H1 (cell line): ENCODE measurements at regions not wholly inside any gene's neighbourhood (a gene's known extent, or its start where the extent isn't known, plus 50 kb on each side); places are given as distances from the start of the nearest gene placed in this dataset.

ENCODE experiments used
- CTCF ChIA-PET: fragments of 300-600 bp; sonication (Branson Sonifier 250); formaldehyde crosslinking; loops from one replicate; lab custom pipeline; 2021; ENCODE audit not compliant: partially characterized antibody; lab: Charles Lee
- POLR2A ChIA-PET: fragments of 300-600 bp; sonication (Branson Sonifier 250); formaldehyde crosslinking; loops from one replicate; lab custom pipeline; 2021; ENCODE audit warnings: inconsistent platforms; ENCODE audit not compliant: partially characterized antibody; lab: Charles Lee
- DNase-seq, 2 experiments: peaks; one replicate each; pipeline versions ENCODE4 v3.0.0 to v3.0.0-alpha.2; 2010 to 2022; ENCODE audit warnings: low spot score in 2 of 2, low read depth in 1 of 2, mixed read lengths in 1 of 2
- FAIRE-seq: peaks from 2 replicates; lab custom pipeline; 2011; peaks lifted over from hg19 to GRCh38; lab: Jason Lieb, UNC
- H2AFZ ChIP-seq: 2 replicates; pipeline ENCODE4 v1.8.1; 2012; ENCODE audit warnings: low read length, inconsistent platforms
- H2AK5ac ChIP-seq: 2 replicates; pipeline ENCODE4 v1.6.1; 2013; ENCODE audit warnings: low read depth, low read length
- H2BK120ac ChIP-seq: replicated peaks from 2 replicates; pipeline ENCODE3; 2013; ENCODE audit warnings: low read depth, low read length, inconsistent platforms
- H2BK12ac ChIP-seq: 2 replicates; pipeline ENCODE4 v1.6.1; 2013; ENCODE audit warnings: low read depth, low read length
- H2BK15ac ChIP-seq: 2 replicates; pipeline ENCODE4 v1.6.1; 2013; ENCODE audit warnings: low read length
- H2BK20ac ChIP-seq: 2 replicates; pipeline ENCODE4 v1.6.1; 2013; ENCODE audit warnings: low read length
- H2BK5ac ChIP-seq: 2 replicates; pipeline ENCODE4 v1.6.1; 2013; ENCODE audit warnings: low read depth, low read length
- H3K14ac ChIP-seq: 2 replicates; pipeline ENCODE4 v1.6.1; 2013; ENCODE audit warnings: inconsistent platforms; ENCODE audit not compliant: insufficient read length
- H3K18ac ChIP-seq: 2 replicates; pipeline ENCODE4 v1.6.1; 2013; ENCODE audit warnings: low read length; ENCODE audit errors: extremely low read depth
- H3K23ac ChIP-seq: 2 replicates; pipeline ENCODE4 v1.6.1; 2013; ENCODE audit warnings: inconsistent platforms; ENCODE audit not compliant: insufficient read length
- H3K23me2 ChIP-seq: 2 replicates; pipeline ENCODE4 v1.6.1; 2013; ENCODE audit warnings: low read depth, low read length
- H3K27ac ChIP-seq: 2 replicates; pipeline ENCODE4 v1.6.1; 2011; ENCODE audit warnings: low read depth, low read length, inconsistent platforms
- H3K27me3 ChIP-seq, 4 experiments: replicated peaks in 1 of 4; 1 replicate in 1 of 4; 2 replicates in 3 of 4; pipeline versions ENCODE4 v1.6.1 to v1.8.1; 2011 to 2013; ENCODE audit warnings: low read length in 3 of 4, mild to moderate bottlenecking in 3 of 4, inconsistent platforms in 2 of 4, mixed read lengths in 2 of 4, moderate library complexity in 1 of 4; ENCODE audit not compliant: control insufficient read depth in 3 of 4, insufficient read depth in 3 of 4; ENCODE audit errors: extremely low read depth in 1 of 4
- H3K36me3 ChIP-seq, 4 experiments: 2 replicates each; pipeline versions ENCODE4 v1.6.1 to v1.8.1; 2011 to 2013; ENCODE audit warnings: mild to moderate bottlenecking in 4 of 4, low read length in 3 of 4, moderate library complexity in 2 of 4, control low read depth in 1 of 4, inconsistent platforms in 1 of 4; ENCODE audit not compliant: insufficient read depth in 4 of 4, control insufficient read depth in 2 of 4
- H3K4ac ChIP-seq: replicated peaks from 2 replicates; pipeline ENCODE3; 2013; ENCODE audit warnings: low read length, low read depth, mixed read lengths, inconsistent platforms; ENCODE audit not compliant: insufficient read length
- H3K4me1 ChIP-seq, 4 experiments: replicated peaks in 1 of 4; 1 replicate in 1 of 4; 2 replicates in 3 of 4; pipeline versions ENCODE4 v1.6.1 to v1.8.1; 2011 to 2013; ENCODE audit warnings: low read length in 3 of 4, inconsistent platforms in 2 of 4, mixed read lengths in 1 of 4; ENCODE audit not compliant: insufficient read depth in 4 of 4, control insufficient read depth in 3 of 4
- H3K4me2 ChIP-seq, 2 experiments: 2 replicates each; pipeline versions ENCODE4 v1.6.1 to v1.8.1; 2011 to 2013; ENCODE audit warnings: low read depth in 2 of 2, low read length in 2 of 2, control low read depth in 1 of 2, inconsistent platforms in 1 of 2, mild to moderate bottlenecking in 1 of 2; ENCODE audit not compliant: insufficient read depth in 1 of 2
- H3K4me3 ChIP-seq, 4 experiments: fragments of 200-600, 300-600 bp in 1 of 4; sonication (generic), shearing (Covaris generic), sonication (Bioruptor Twin) in 1 of 4; 2 replicates each; pipeline versions ENCODE4 v1.5.1 to v1.8.1; 2011 to 2016; ENCODE audit warnings: low read length in 4 of 4, low read depth in 3 of 4, control low read depth in 2 of 4, inconsistent platforms in 2 of 4, mild to moderate bottlenecking in 2 of 4, mixed read lengths in 1 of 4, moderate library complexity in 1 of 4; ENCODE audit not compliant: insufficient read depth in 2 of 4; ENCODE audit errors: extremely low read depth in 1 of 4
- H3K56ac ChIP-seq: replicated peaks from 2 replicates; pipeline ENCODE3; 2013; ENCODE audit warnings: low read depth, mild to moderate bottlenecking, mixed read lengths, low read length, inconsistent platforms; ENCODE audit not compliant: insufficient read length
- H3K79me1 ChIP-seq: 2 replicates; pipeline ENCODE4 v1.6.1; 2013; ENCODE audit warnings: low read depth, low read length, control low read depth
- H3K79me2 ChIP-seq, 2 experiments: 2 replicates each; pipeline versions ENCODE4 v1.6.1 to v1.8.1; 2012 to 2013; ENCODE audit warnings: low read length in 2 of 2, mild to moderate bottlenecking in 2 of 2, inconsistent platforms in 1 of 2; ENCODE audit not compliant: insufficient read depth in 2 of 2, control insufficient read depth in 1 of 2
- H3K9ac ChIP-seq, 4 experiments: replicated peaks in 1 of 4; 1 replicate in 1 of 4; 2 replicates in 3 of 4; pipeline versions ENCODE4 v1.6.1 to v1.8.1; 2011 to 2013; ENCODE audit warnings: low read depth in 3 of 4, low read length in 3 of 4, control low read depth in 2 of 4, mild to moderate bottlenecking in 2 of 4, moderate library complexity in 2 of 4, inconsistent platforms in 1 of 4; ENCODE audit errors: extremely low read depth in 1 of 4
- H3K9me3 ChIP-seq, 2 experiments: 2 replicates each; pipeline versions ENCODE4 v1.6.1 to v1.8.1; 2012 to 2013; ENCODE audit warnings: mild to moderate bottlenecking in 2 of 2, moderate library complexity in 2 of 2, control low read depth in 1 of 2, inconsistent platforms in 1 of 2, low read depth in 1 of 2, low read length in 1 of 2, mixed read lengths in 1 of 2; ENCODE audit not compliant: insufficient read depth in 2 of 2
- H4K20me1 ChIP-seq, 2 experiments: replicated peaks in 1 of 2; 2 replicates each; pipeline versions ENCODE3 to v1.8.1; 2011 to 2013; ENCODE audit warnings: inconsistent platforms in 2 of 2, low read length in 2 of 2, mild to moderate bottlenecking in 1 of 2; ENCODE audit not compliant: insufficient read depth in 2 of 2, control insufficient read depth in 1 of 2
- H4K5ac ChIP-seq: 2 replicates; pipeline ENCODE4 v1.6.1; 2013; ENCODE audit warnings: low read length, low read depth, mixed read lengths, inconsistent platforms; ENCODE audit not compliant: insufficient read length
- H4K8ac ChIP-seq: 2 replicates; pipeline ENCODE4 v1.8.0; 2013; ENCODE audit warnings: mild to moderate bottlenecking, moderate library complexity, low read length, inconsistent platforms; ENCODE audit not compliant: insufficient read depth; ENCODE audit errors: extremely low read depth
- H4K91ac ChIP-seq: replicated peaks from 2 replicates; pipeline ENCODE3; 2013; ENCODE audit warnings: low read length, mixed read lengths, inconsistent platforms; ENCODE audit not compliant: insufficient read length
- BCL11A ChIP-seq, 2 experiments: IDR thresholded peaks; one replicate each; pipeline ENCODE4 v1.6.1; 2011; ENCODE audit warnings: low read depth in 2 of 2, low read length in 2 of 2, mild to moderate bottlenecking in 2 of 2
- CBX5 ChIP-seq: fragments of 300-800, 300-1000 bp; sonication (generic); IDR thresholded peaks from 2 replicates; pipeline ENCODE4 v1.7.1; 2016; ENCODE audit warnings: antibody characterized with exemption, low read length, low read depth
- CREB1 ChIP-seq: IDR thresholded peaks from 2 replicates; pipeline ENCODE4 v1.6.1; 2012; ENCODE audit warnings: inconsistent platforms
- CTBP2 ChIP-seq: IDR thresholded peaks from 2 replicates; pipeline ENCODE4 v1.7.0; 2011; ENCODE audit warnings: borderline replicate concordance, mild to moderate bottlenecking, moderate library complexity, mixed read lengths, low read length; ENCODE audit not compliant: insufficient read depth, insufficient read length
- GTF2F1 ChIP-seq: IDR thresholded peaks from 2 replicates; pipeline ENCODE4 v1.6.1; 2012; ENCODE audit warnings: low read depth, low read length, improper control_type of control experiment, borderline replicate concordance
- PHF8 ChIP-seq: fragments of 200-600 bp; sonication (generic); conservative IDR thresholded peaks from 2 replicates; pipeline ENCODE4 v1.7.1; 2012; ENCODE audit warnings: low read depth, mild to moderate bottlenecking, inconsistent platforms, low read length, moderate library complexity
- POU5F1 ChIP-seq: IDR thresholded peaks from 2 replicates; pipeline ENCODE4 v1.6.1; 2011; ENCODE audit warnings: low read depth, mild to moderate bottlenecking, low read length, moderate library complexity
- RNF2 ChIP-seq: fragments of 200-900, 300-1000 bp; sonication (generic); IDR thresholded peaks from 2 replicates; pipeline ENCODE4 v1.7.1; 2016; ENCODE audit warnings: borderline replicate concordance, low read depth, mild to moderate bottlenecking, antibody characterized with exemption, low read length; ENCODE audit not compliant: poor library complexity, severe bottlenecking; ENCODE audit errors: missing control alignments
- RXRA ChIP-seq: IDR thresholded peaks from 2 replicates; pipeline ENCODE4 v1.6.1; 2011; ENCODE audit warnings: low read depth, mild to moderate bottlenecking, low read length, moderate library complexity; ENCODE audit not compliant: insufficient read depth
- SP4 ChIP-seq: IDR thresholded peaks from 2 replicates; pipeline ENCODE4 v1.6.1; 2012; ENCODE audit warnings: low read length, inconsistent platforms
- TEAD4 ChIP-seq: IDR thresholded peaks from 2 replicates; pipeline ENCODE4 v1.6.1; 2012; ENCODE audit warnings: low read depth, low read length, inconsistent platforms, mixed read lengths
- YY1 ChIP-seq: IDR thresholded peaks from 2 replicates; pipeline ENCODE4 v1.6.1; 2011; ENCODE audit warnings: low read depth, mild to moderate bottlenecking, low read length
- WGBS, 2 experiments: shearing (Covaris generic) in 1 of 2; methylation state at CpG; one replicate each; pipeline versions ENCODE4 v1.1.6 to v1.1.7; 2013 to 2015; ENCODE audit warnings: low lambda C conversion rate in 2 of 2, mixed read lengths in 2 of 2, inconsistent platforms in 1 of 2, low coverage in 1 of 2, missing lambda C conversion rate in 1 of 2; ENCODE audit not compliant: insufficient replicate concordance in 2 of 2, insufficient coverage in 1 of 2, insufficient read length in 1 of 2; ENCODE audit errors: extremely low coverage in 1 of 2, missing lambda C conversion rate in 1 of 2; 5-methylcytosine and 5-hydroxymethylcytosine counted together

DNA sequence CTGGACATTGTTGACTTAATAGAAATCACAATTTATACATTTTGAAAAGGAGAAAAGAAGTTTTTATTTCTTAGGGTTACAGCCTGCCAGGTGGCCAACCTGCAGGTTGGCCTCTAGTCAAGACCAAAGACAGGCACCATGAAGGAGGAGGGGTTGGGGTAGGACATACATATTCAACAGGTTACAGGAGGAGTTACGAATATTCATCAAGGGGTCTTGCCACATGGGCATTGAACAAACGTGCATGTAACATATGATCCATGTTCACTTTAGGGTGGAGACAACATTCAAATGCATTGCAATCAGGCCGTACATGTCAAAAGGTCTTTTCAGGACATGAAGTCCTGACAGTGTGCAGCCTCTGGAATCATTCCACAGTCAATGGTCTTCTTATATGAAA lies 246.2 kb upstream of the AKR1E2 start (continued):
- TF ChIP-seq POU5F1 = no peak

DNA sequence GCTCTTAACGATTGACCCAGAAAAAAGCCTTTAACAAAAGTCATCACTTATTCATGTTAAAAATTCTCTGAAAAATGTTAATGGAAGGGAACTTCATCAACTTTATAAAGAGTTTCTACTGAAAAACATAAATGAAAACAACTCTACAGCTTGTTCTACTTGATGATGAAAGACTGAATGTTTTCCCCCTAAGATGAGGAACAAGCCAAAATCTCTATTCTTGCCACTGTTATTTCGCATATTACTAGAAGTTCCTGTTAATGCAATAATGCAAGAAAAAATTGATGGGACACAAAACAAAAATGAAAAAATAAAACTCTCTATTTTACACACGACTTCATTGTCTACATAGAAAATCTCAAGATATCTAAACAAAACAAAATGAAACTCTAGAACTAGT lies 249.8 kb upstream of the AKR1E2 start:
- H3K18ac ChIP-seq = no peak overlapping the region
- no peak overlapping the region for H4K8ac ChIP-seq
- no peaks in the 10 kb centered on the region for H4K20me1 ChIP-seq
- no peak overlapping the region for H4K91ac ChIP-seq
- H3K23ac ChIP-seq = no peak overlapping the region
- no peak overlapping the region for H2BK15ac ChIP-seq
- H3K36me3 ChIP-seq = no peaks in the 10 kb centered on the region
- WGBS, 2 experiments = 94% methylated on average over 3 of the region's 3 CpGs; no CpG with 5 or more reads in 1 of the 2 experiments
- no peaks in the 10 kb centered on the region for H3K79me2 ChIP-seq
- no peak overlapping the region for H3K4ac ChIP-seq
- no peaks in the 10 kb centered on the region for H3K4me1 ChIP-seq
- no peak overlapping the region for H3K4me3 ChIP-seq
- ChIA-PET CTCF (interaction anchor here (1.4 kb wide), 1 partner anchor 10 kb away, joined by 4 read pairs; no protein-coding TSS in a partner anchor), POLR2A (no interaction called here)
- H3K27me3 ChIP-seq = no peaks in the 10 kb centered on the region
- no peak overlapping the region for H3K27ac ChIP-seq
- no peak for DNase-seq
- no peak overlapping the region for H2AFZ ChIP-seq
- no peak overlapping the region for H3K14ac ChIP-seq
- no peak overlapping the region for H2BK120ac ChIP-seq
- H2BK5ac ChIP-seq = no peak overlapping the region
- no peak overlapping the region for H4K5ac ChIP-seq
- no peak overlapping the region for H2AK5ac ChIP-seq
- H3K9me3 ChIP-seq = no peaks in the 10 kb centered on the region
- no peaks in the 10 kb centered on the region for H3K23me2 ChIP-seq
- no peak for FAIRE-seq
- H3K79me1 ChIP-seq = no peaks in the 10 kb centered on the region
- no peak overlapping the region for H3K4me2 ChIP-seq
- no peak overlapping the region for H2BK12ac ChIP-seq
- H2BK20ac ChIP-seq = no peak overlapping the region
- H3K9ac ChIP-seq = no peak overlapping the region
- H3K56ac ChIP-seq = no peak overlapping the region
- TF ChIP-seq RXRA (no peak), CREB1 (no peak), CBX5 (no peak), YY1 (no peak), SP4 (no peak), BCL11A (IDR thresholded peaks at IDR 0.05; ENCODE audit: low read depth in 2 of 2, low read length in 2 of 2) (no peak), CTBP2 (no peak), TEAD4 (no peak), PHF8 (no peak), RNF2 (no peak), GTF2F1 (no peak)
